Keratinocyte (primary cell): ENCODE measurements at regions not wholly inside any gene's neighbourhood (a gene's known extent, or its start where the extent isn't known, plus 50 kb on each side); places are given as distances from the start of the nearest gene placed in this dataset.

ENCODE experiments used
- DNase-seq: peaks from one replicate; pipeline ENCODE4 v3.0.0-alpha.2; 2011; ENCODE audit warnings: low read depth, missing footprints, low spot score
- FAIRE-seq: peaks from 2 replicates; lab custom pipeline; 2011; peaks lifted over from hg19 to GRCh38; lab: Jason Lieb, UNC
- H2AFZ ChIP-seq: 2 replicates; pipeline ENCODE4 v1.6.0; 2012; ENCODE audit warnings: low read length, control low read depth, inconsistent platforms; ENCODE audit not compliant: control insufficient read depth
- H3K27ac ChIP-seq: 2 replicates; pipeline ENCODE4 v1.5.1; 2011; ENCODE audit warnings: low read length; ENCODE audit not compliant: control insufficient read depth, insufficient read depth
- H3K27me3 ChIP-seq: 3 replicates; pipeline ENCODE4 v1.6.0; 2011; ENCODE audit warnings: low read length; ENCODE audit not compliant: control insufficient read depth, insufficient read depth; ENCODE audit errors: extremely low read depth
- H3K36me3 ChIP-seq, 2 experiments: 2 replicates in 1 of 2; 3 replicates in 1 of 2; pipeline ENCODE4 v1.5.1; 2011; ENCODE audit warnings: low read length in 2 of 2, mild to moderate bottlenecking in 1 of 2; ENCODE audit not compliant: control insufficient read depth in 2 of 2, insufficient read depth in 2 of 2; ENCODE audit errors: extremely low read depth in 1 of 2
- H3K4me1 ChIP-seq: 3 replicates; pipeline ENCODE4 v1.5.1; 2011; ENCODE audit warnings: low read length; ENCODE audit not compliant: control insufficient read depth, insufficient read depth; ENCODE audit errors: extremely low read depth
- H3K4me2 ChIP-seq: 3 replicates; pipeline ENCODE4 v1.6.0; 2011; ENCODE audit warnings: low read depth, low read length; ENCODE audit not compliant: control insufficient read depth, insufficient read depth; ENCODE audit errors: extremely low read depth
- H3K4me3 ChIP-seq, 3 experiments: fragments of 200-600 bp in 1 of 3; sonication (generic) in 1 of 3; 2 replicates in 2 of 3; 3 replicates in 1 of 3; pipeline ENCODE4 v1.5.1; 2011 to 2016; ENCODE audit warnings: low read length in 3 of 3, mild to moderate bottlenecking in 3 of 3, control low read depth in 2 of 3, inconsistent platforms in 1 of 3, low read depth in 1 of 3, mixed read lengths in 1 of 3, mixed run types in 1 of 3, moderate library complexity in 1 of 3; ENCODE audit not compliant: control insufficient read depth in 2 of 3, insufficient read depth in 2 of 3; ENCODE audit errors: extremely low read depth in 1 of 3
- H3K79me2 ChIP-seq: 2 replicates; pipeline ENCODE4 v1.6.0; 2012; ENCODE audit warnings: low read length; ENCODE audit not compliant: control insufficient read depth, insufficient read depth
- H3K9ac ChIP-seq: 3 replicates; pipeline ENCODE4 v1.6.0; 2011; ENCODE audit warnings: low read length; ENCODE audit not compliant: control insufficient read depth, insufficient read depth; ENCODE audit errors: extremely low read depth
- H3K9me1 ChIP-seq: 3 replicates; pipeline ENCODE4 v1.6.0; 2011; ENCODE audit warnings: low read length; ENCODE audit not compliant: control insufficient read depth, insufficient read depth; ENCODE audit errors: extremely low read depth
- H3K9me3 ChIP-seq: 2 replicates; pipeline ENCODE4 v1.5.1; 2012; ENCODE audit warnings: low read depth, low read length; ENCODE audit not compliant: control insufficient read depth
- H4K20me1 ChIP-seq: 3 replicates; pipeline ENCODE4 v1.6.0; 2011; ENCODE audit warnings: low read length; ENCODE audit not compliant: control insufficient read depth, insufficient read depth; ENCODE audit errors: extremely low read depth
- EZH2 ChIP-seq: IDR thresholded peaks from one replicate; pipeline ENCODE4 v1.6.1; 2012; ENCODE audit warnings: inconsistent platforms, mild to moderate bottlenecking, low read length, moderate library complexity
- dilution Hi-C: fragments of 300-500 bp; cut with MboI; formaldehyde crosslinking; loops from one replicate; pipeline ENCODE4 v1.7.0; 2020; ENCODE audit warnings: low sequenced_read_pairs; ENCODE audit not compliant: extremely low pct_ligation_motif_present
- TF ChIP-seq, protein P1 (sequence below), 3 experiments: IDR thresholded peaks in 1 of 3; conservative IDR thresholded peaks in 1 of 3; optimal IDR thresholded peaks in 1 of 3; 2 replicates in 2 of 3; 3 replicates in 1 of 3; pipeline versions ENCODE3 to v1.5.1; 2011; ENCODE audit warnings: low read length in 3 of 3, mild to moderate bottlenecking in 3 of 3, moderate library complexity in 2 of 3, control low read depth in 1 of 3, inconsistent platforms in 1 of 3; ENCODE audit not compliant: insufficient read depth in 2 of 3; ENCODE audit errors: extremely low read depth in 1 of 3

DNA sequence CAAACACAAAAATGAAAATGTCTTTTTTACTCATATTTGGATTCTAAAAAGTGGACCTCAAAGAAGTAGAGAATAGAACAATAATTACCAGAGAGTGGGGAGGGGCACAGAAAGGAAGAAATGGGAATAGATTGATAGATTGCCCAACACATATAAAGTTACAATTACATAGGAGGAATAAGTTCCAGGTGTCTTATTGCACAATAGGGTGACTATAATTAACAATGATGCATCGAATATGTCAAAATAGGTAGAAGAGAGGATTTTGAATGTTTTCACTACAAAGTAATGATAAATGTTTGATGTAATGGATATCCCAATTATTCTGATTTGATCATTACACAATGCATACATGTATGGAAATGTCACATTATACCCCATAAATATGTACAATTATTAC is 556.0 kb downstream of the CDH8 start:
- H3K4me2 ChIP-seq = no peak overlapping the region
- DNase-seq = no peak
- H3K27ac ChIP-seq = no peak overlapping the region
- no peak overlapping the region for H3K4me3 ChIP-seq
- H3K36me3 ChIP-seq = no peaks in the 10 kb centered on the region
- no peaks in the 10 kb centered on the region for H3K79me2 ChIP-seq
- H2AFZ ChIP-seq = no peak overlapping the region
- H3K4me1 ChIP-seq = no peaks in the 10 kb centered on the region
- dilution Hi-C loops = no loop called here
- H4K20me1 ChIP-seq = no peaks in the 10 kb centered on the region
- H3K9ac ChIP-seq = no peak overlapping the region
- no peak for FAIRE-seq
- no peaks in the 10 kb centered on the region for H3K9me1 ChIP-seq
- H3K27me3 ChIP-seq = no peaks in the 10 kb centered on the region
- H3K9me3 ChIP-seq = no peaks in the 10 kb centered on the region
- no peak for TF ChIP-seq EZH2
- TF ChIP-seq, protein P1, sequence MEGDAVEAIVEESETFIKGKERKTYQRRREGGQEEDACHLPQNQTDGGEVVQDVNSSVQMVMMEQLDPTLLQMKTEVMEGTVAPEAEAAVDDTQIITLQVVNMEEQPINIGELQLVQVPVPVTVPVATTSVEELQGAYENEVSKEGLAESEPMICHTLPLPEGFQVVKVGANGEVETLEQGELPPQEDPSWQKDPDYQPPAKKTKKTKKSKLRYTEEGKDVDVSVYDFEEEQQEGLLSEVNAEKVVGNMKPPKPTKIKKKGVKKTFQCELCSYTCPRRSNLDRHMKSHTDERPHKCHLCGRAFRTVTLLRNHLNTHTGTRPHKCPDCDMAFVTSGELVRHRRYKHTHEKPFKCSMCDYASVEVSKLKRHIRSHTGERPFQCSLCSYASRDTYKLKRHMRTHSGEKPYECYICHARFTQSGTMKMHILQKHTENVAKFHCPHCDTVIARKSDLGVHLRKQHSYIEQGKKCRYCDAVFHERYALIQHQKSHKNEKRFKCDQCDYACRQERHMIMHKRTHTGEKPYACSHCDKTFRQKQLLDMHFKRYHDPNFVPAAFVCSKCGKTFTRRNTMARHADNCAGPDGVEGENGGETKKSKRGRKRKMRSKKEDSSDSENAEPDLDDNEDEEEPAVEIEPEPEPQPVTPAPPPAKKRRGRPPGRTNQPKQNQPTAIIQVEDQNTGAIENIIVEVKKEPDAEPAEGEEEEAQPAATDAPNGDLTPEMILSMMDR (optimal IDR thresholded peaks at IDR 0.05 in 1 of 3, IDR thresholded peaks at IDR 0.05 in 1 of 3, conservative IDR thresholded peaks at IDR 0.05 in 1 of 3; ENCODE audit: extremely low read depth in 1 of 3, insufficient read depth in 2 of 3, low read length in 3 of 3) = no peak

DNA sequence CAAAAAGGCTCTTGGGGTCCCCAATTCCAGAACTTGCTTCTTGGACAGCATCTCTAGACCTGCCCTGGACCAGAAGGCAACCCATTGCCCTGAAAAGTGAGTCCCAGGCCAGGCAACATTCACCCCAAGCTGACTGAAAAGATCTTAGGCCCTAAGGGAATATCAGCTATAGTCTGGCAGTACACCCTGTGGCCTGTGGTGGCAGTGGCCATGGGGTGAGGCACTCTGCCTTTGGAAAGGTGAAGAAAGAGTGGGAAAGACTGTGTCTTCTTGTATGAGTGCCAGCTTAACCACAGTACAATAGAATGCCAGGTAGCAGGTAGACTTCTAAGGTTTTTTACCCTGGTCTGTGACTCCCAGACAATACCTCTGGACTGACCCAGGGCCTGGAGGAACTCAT is 564.5 kb downstream of the CDH8 start:
- dilution Hi-C loops = no loop called here
- no peaks in the 10 kb centered on the region for H3K9me1 ChIP-seq
- no peak overlapping the region for H3K27ac ChIP-seq
- no peak overlapping the region for H3K9ac ChIP-seq
- H3K27me3 ChIP-seq = no peaks in the 10 kb centered on the region
- H3K4me3 ChIP-seq = no peak overlapping the region
- no peaks in the 10 kb centered on the region for H4K20me1 ChIP-seq
- no peak for TF ChIP-seq EZH2
- TF ChIP-seq, protein P1 (optimal IDR thresholded peaks at IDR 0.05 in 1 of 3, IDR thresholded peaks at IDR 0.05 in 1 of 3, conservative IDR thresholded peaks at IDR 0.05 in 1 of 3; ENCODE audit: extremely low read depth in 1 of 3, insufficient read depth in 2 of 3, low read length in 3 of 3) = no peak
- H3K79me2 ChIP-seq = no peaks in the 10 kb centered on the region
- FAIRE-seq (no peak), DNase-seq (no peak)
- no peak overlapping the region for H3K4me2 ChIP-seq
- H3K4me1 ChIP-seq = no peaks in the 10 kb centered on the region
- no peaks in the 10 kb centered on the region for H3K9me3 ChIP-seq
- H3K36me3 ChIP-seq = no peaks in the 10 kb centered on the region
- no peak overlapping the region for H2AFZ ChIP-seq
